Neuronal stem cell (in vitro differentiated cells): ENCODE measurements at regions not wholly inside any gene's neighbourhood (a gene's known extent, or its start where the extent isn't known, plus 50 kb on each side); places are given as distances from the start of the nearest gene placed in this dataset.

Experiments used
- DNase-seq: peaks from one replicate; pipeline ENCODE4 v3.0.0-alpha.2; 2013; ENCODE audit warnings: low spot score
- H2AFZ ChIP-seq: one replicate; pipeline ENCODE4 v1.6.1; 2013; ENCODE audit warnings: mild to moderate bottlenecking, low read length, inconsistent platforms
- H2AK5ac ChIP-seq: 2 replicates; pipeline ENCODE4 v1.6.1; 2013; ENCODE audit warnings: low read depth, mild to moderate bottlenecking, inconsistent platforms, low read length, moderate library complexity, mixed read lengths
- H2BK120ac ChIP-seq: 2 replicates; pipeline ENCODE4 v1.6.1; 2013; ENCODE audit warnings: low read depth, mild to moderate bottlenecking, inconsistent platforms, low read length, moderate library complexity, mixed read lengths
- H2BK12ac ChIP-seq: one replicate; pipeline ENCODE4 v1.6.1; 2013; ENCODE audit warnings: low read length, inconsistent platforms
- H2BK15ac ChIP-seq: 2 replicates; pipeline ENCODE4 v1.6.1; 2013; ENCODE audit warnings: mild to moderate bottlenecking, low read length, inconsistent platforms, mixed read lengths
- H2BK5ac ChIP-seq: one replicate; pipeline ENCODE4 v1.6.1; 2013; ENCODE audit warnings: inconsistent platforms, mild to moderate bottlenecking, low read length, moderate library complexity
- H3K14ac ChIP-seq: one replicate; pipeline ENCODE4 v1.6.1; 2013; ENCODE audit warnings: low read length, inconsistent platforms
- H3K18ac ChIP-seq: 2 replicates; pipeline ENCODE4 v1.6.1; 2013; ENCODE audit warnings: low read length, inconsistent platforms
- H3K23ac ChIP-seq: 2 replicates; pipeline ENCODE4 v1.6.1; 2013; ENCODE audit warnings: low read depth, mild to moderate bottlenecking, mixed read lengths, low read length, inconsistent platforms; ENCODE audit not compliant: poor library complexity
- H3K27ac ChIP-seq: replicated peaks from 3 replicates; pipeline ENCODE4 v1.5.1; 2013; ENCODE audit warnings: low read length, inconsistent platforms
- H3K27me3 ChIP-seq, 3 experiments: 2 replicates each; pipeline ENCODE4 v1.6.1; 2013; ENCODE audit warnings: low read length in 3 of 3, mild to moderate bottlenecking in 2 of 3, inconsistent platforms in 1 of 3, low read depth in 1 of 3, mixed read lengths in 1 of 3, moderate library complexity in 1 of 3; ENCODE audit not compliant: control insufficient read depth in 3 of 3, insufficient read depth in 3 of 3
- H3K36me3 ChIP-seq, 2 donors: replicated peaks in 1 of 2; 2 replicates each; pipeline ENCODE4 v1.6.1; 2013; ENCODE audit warnings: low read length in 2 of 2; ENCODE audit not compliant: control insufficient read depth in 2 of 2, insufficient read depth in 2 of 2
- H3K4ac ChIP-seq: 2 replicates; pipeline ENCODE4 v1.6.1; 2013; ENCODE audit warnings: inconsistent platforms, mild to moderate bottlenecking, low read length, moderate library complexity
- H3K4me1 ChIP-seq, 2 donors: 1 replicate in 1 of 2; 2 replicates in 1 of 2; pipeline ENCODE4 v1.6.1; 2013; ENCODE audit warnings: low read length in 2 of 2, low read depth in 1 of 2; ENCODE audit not compliant: control insufficient read depth in 2 of 2, insufficient read depth in 1 of 2
- H3K4me2 ChIP-seq: one replicate; pipeline ENCODE4 v1.6.1; 2013; ENCODE audit warnings: mild to moderate bottlenecking, low read length, inconsistent platforms; ENCODE audit not compliant: insufficient read depth, poor library complexity, severe bottlenecking
- H3K4me3 ChIP-seq, 2 donors: 2 replicates each; pipeline ENCODE4 v1.5.1; 2013; ENCODE audit warnings: low read length in 2 of 2, mild to moderate bottlenecking in 2 of 2, inconsistent platforms in 1 of 2, moderate library complexity in 1 of 2
- H3K79me1 ChIP-seq: one replicate; pipeline ENCODE4 v1.6.1; 2013; ENCODE audit warnings: low read depth, mild to moderate bottlenecking, inconsistent platforms, low read length, moderate library complexity
- H3K9ac ChIP-seq: one replicate; pipeline ENCODE4 v1.6.1; 2013; ENCODE audit warnings: mild to moderate bottlenecking, low read depth, low read length, inconsistent platforms; ENCODE audit not compliant: poor library complexity
- H3K9me3 ChIP-seq, 2 donors: replicated peaks in 1 of 2; 2 replicates each; pipeline versions ENCODE3 to v1.6.1; 2013; ENCODE audit warnings: low read length in 2 of 2, mild to moderate bottlenecking in 2 of 2, inconsistent platforms in 1 of 2, low read depth in 1 of 2, mixed read lengths in 1 of 2, moderate library complexity in 1 of 2; ENCODE audit not compliant: control insufficient read depth in 2 of 2, insufficient read depth in 1 of 2
- H4K8ac ChIP-seq: one replicate; pipeline ENCODE4 v1.6.1; 2013; ENCODE audit warnings: low read depth, mild to moderate bottlenecking, inconsistent platforms, low read length, moderate library complexity
- H4K91ac ChIP-seq: one replicate; pipeline ENCODE4 v1.6.1; 2013; ENCODE audit warnings: low read length, low read depth, mild to moderate bottlenecking, inconsistent platforms; ENCODE audit not compliant: poor library complexity
- WGBS, 2 donors: extraction: QIAGEN DNeasy Blood & Tissue Kit; methylation state at CpG; one replicate each; pipeline ENCODE4 v1.1.7; 2013; ENCODE audit warnings: missing lambda C conversion rate in 2 of 2, mixed read lengths in 1 of 2; ENCODE audit not compliant: insufficient read length in 2 of 2, insufficient replicate concordance in 1 of 2; ENCODE audit errors: extremely low coverage in 2 of 2; 5-methylcytosine and 5-hydroxymethylcytosine counted together

DNA sequence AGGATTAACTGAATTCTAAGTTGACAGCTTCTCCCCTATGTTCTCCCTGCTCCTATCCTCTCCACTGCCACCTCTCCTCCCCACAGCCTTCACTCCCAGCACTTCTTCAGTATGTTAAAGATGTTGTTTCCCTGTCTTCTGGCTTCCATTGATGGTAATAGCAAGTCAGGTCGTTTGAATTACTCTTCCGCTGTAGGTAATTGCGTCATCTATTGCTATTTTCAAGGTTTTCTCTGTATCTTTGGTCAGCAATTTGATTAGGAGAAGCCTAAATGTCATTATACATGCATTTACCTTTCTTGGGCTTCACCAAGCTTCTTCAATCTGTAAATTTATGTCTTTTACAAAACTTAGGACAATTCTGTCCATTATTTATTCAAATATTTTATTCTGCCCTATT is 377.3 kb upstream of the KLF12 start:
- Histone ChIP-seq H4K8ac (no peak overlapping the region), H4K91ac (no peak overlapping the region), H3K9me3 (no peaks in the 10 kb centered on the region), H2AFZ (no peak overlapping the region), H3K27ac (no peak overlapping the region), H3K9ac (no peak overlapping the region), H3K27me3 (no peaks in the 10 kb centered on the region), H3K4me1 (no peaks in the 10 kb centered on the region), H2BK5ac (no peak overlapping the region), H3K18ac (no peak overlapping the region), H2BK12ac (no peak overlapping the region), H3K4me2 (no peak overlapping the region), H3K14ac (no peak overlapping the region), H3K4ac (no peak overlapping the region), H3K36me3 (no peaks in the 10 kb centered on the region), H3K23ac (no peak overlapping the region), H2AK5ac (no peak overlapping the region), H3K4me3 (no peak overlapping the region), H3K79me1 (no peaks in the 10 kb centered on the region), H2BK120ac (no peak overlapping the region), H2BK15ac (no peak overlapping the region)
- no peak for DNase-seq
- WGBS, 2 donors = no CpG with 5 or more reads among the region's 3 CpGs

DNA sequence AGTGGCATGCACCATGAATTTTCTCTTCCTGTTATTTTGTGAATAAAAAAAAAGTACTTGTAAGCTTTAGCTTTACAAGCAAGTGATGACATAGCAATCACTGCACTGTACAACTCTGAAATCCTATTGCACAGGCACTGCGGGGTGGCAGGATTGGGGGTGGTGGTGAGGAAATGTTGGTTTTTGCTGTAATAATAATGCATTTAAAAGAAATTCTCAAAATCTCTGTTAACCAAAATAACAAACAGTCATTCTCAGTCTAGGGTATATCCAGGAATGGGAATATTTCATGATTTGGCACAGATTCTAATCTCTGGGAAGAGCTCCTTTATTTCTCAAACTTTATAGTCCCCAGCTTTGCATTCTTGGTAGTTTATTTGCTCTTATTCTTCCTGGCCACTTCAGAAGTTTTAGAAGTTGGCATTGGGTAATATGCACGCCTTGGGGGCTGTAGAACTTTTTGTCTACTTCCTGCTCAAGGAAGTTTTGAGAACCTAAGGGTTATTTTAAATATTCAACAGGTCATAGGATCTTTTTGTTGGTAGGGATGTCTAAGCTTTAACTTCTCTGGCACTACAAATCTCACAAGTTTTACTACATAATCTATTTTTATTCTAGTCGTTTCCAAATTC is 353.0 kb upstream of the KLF12 start:
- no peaks in the 10 kb centered on the region for H3K27me3 ChIP-seq
- H3K4me1 ChIP-seq = no peaks in the 10 kb centered on the region
- H2BK15ac ChIP-seq = no peak overlapping the region
- H4K8ac ChIP-seq = no peak overlapping the region
- H3K23ac ChIP-seq = no peak overlapping the region
- no CpG with 5 or more reads among the region's 3 CpGs for WGBS, 2 donors
- H3K4me2 ChIP-seq = no peak overlapping the region
- H3K36me3 ChIP-seq = no peaks in the 10 kb centered on the region
- no peak overlapping the region for H3K18ac ChIP-seq
- no peak overlapping the region for H4K91ac ChIP-seq
- no peak overlapping the region for H3K9ac ChIP-seq
- no peak overlapping the region for H2BK120ac ChIP-seq
- H3K79me1 ChIP-seq = no peaks in the 10 kb centered on the region
- H2BK5ac ChIP-seq = no peak overlapping the region
- no peak overlapping the region for H2BK12ac ChIP-seq
- H2AFZ ChIP-seq = peak overlapping the region; percentile 28
- no peak overlapping the region for H3K4ac ChIP-seq
- no peak overlapping the region for H3K14ac ChIP-seq
- no peak overlapping the region for H3K4me3 ChIP-seq
- DNase-seq = no peak
- no peak overlapping the region for H3K27ac ChIP-seq
- H2AK5ac ChIP-seq = no peak overlapping the region
- H3K9me3 ChIP-seq = no peaks in the 10 kb centered on the region

DNA sequence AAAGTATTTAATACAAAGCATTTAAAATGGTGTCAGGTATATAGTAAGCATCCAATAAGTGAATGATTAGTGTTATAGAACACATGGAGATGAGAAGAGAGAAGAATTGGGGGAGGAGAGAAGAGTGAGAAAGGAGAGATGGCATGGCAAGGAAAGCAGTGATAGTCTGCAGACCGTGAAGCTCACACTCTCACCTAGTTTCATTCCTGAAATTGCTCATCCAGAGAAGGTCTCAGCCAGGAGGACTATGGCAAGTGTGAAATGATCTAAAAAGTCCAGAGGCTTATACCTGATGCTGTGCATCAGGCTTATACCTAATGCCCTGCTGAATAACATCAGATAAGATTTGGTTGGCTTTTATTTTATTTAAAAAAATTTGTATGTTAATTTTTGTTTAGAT is 351.6 kb upstream of the KLF12 start:
- Histone ChIP-seq H2BK5ac (no peak overlapping the region), H3K79me1 (no peaks in the 10 kb centered on the region), H2AK5ac (no peak overlapping the region), H2AFZ (no peak overlapping the region), H3K9ac (no peak overlapping the region), H3K23ac (no peak overlapping the region), H2BK120ac (no peak overlapping the region), H2BK12ac (no peak overlapping the region), H3K14ac (no peak overlapping the region), H3K4me2 (no peak overlapping the region), H4K8ac (no peak overlapping the region), H3K9me3 (no peaks in the 10 kb centered on the region), H3K4me3 (no peak overlapping the region), H3K27me3 (no peaks in the 10 kb centered on the region), H3K4me1 (no peaks in the 10 kb centered on the region), H3K4ac (no peak overlapping the region), H3K18ac (no peak overlapping the region), H3K36me3 (no peaks in the 10 kb centered on the region), H2BK15ac (no peak overlapping the region), H4K91ac (no peak overlapping the region), H3K27ac (no peak overlapping the region)
- no CpG with 5 or more reads among the region's 1 CpG for WGBS, 2 donors
- DNase-seq = no peak

DNA sequence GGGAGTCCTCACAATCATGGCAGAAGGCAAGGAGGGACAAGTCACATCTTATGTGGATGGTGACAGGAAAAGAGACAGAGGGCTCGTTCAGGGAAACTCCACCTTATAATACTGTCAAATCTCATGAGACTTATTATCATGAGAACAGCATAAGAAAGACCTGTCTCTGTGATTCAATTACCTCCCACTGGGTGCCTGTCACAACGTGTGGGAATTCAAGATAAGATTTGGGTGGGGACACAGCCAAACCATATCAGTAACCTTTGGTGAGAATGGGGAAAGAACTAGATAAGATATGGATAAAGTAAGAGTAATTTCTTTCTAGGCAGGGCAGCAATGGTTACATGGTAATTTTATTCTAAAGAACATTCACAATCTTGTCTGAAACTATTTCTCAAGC is 344.9 kb upstream of the KLF12 start:
- H2BK120ac ChIP-seq = no peak overlapping the region
- no peak for DNase-seq
- H2BK12ac ChIP-seq = no peak overlapping the region
- H3K9ac ChIP-seq = no peak overlapping the region
- no peak overlapping the region for H3K4me2 ChIP-seq
- H3K36me3 ChIP-seq = no peaks in the 10 kb centered on the region
- H2BK5ac ChIP-seq = no peak overlapping the region
- H3K9me3 ChIP-seq = no peaks in the 10 kb centered on the region
- H3K79me1 ChIP-seq = no peaks in the 10 kb centered on the region
- no peak overlapping the region for H2AK5ac ChIP-seq
- H3K4me3 ChIP-seq = no peak overlapping the region
- H4K8ac ChIP-seq = no peak overlapping the region
- no peak overlapping the region for H3K18ac ChIP-seq
- H3K4me1 ChIP-seq = no peaks in the 10 kb centered on the region
- H3K4ac ChIP-seq = no peak overlapping the region
- no peak overlapping the region for H2AFZ ChIP-seq
- H3K27me3 ChIP-seq = no peaks in the 10 kb centered on the region
- no peak overlapping the region for H2BK15ac ChIP-seq
- H3K23ac ChIP-seq = no peak overlapping the region
- H3K14ac ChIP-seq = no peak overlapping the region
- H4K91ac ChIP-seq = no peak overlapping the region
- H3K27ac ChIP-seq = no peak overlapping the region
- WGBS, 2 donors = no CpG with 5 or more reads among the region's 2 CpGs
